22Rv1 (cell line): ENCODE measurements at regions not wholly inside any gene's neighbourhood (a gene's known extent, or its start where the extent isn't known, plus 50 kb on each side); places are given as distances from the start of the nearest gene placed in this dataset.

Source experiments
- ZFX ChIP-seq: fragments of 450-650 bp; IDR thresholded peaks from 2 replicates; pipeline ENCODE4 v1.6.1; 2017; ENCODE audit warnings: antibody characterized with exemption, borderline replicate concordance
- TF ChIP-seq, protein P1 (sequence below): fragments of 450-650 bp; IDR thresholded peaks from 2 replicates; pipeline ENCODE4 v1.5.1; 2017; ENCODE audit warnings: mild to moderate bottlenecking

DNA sequence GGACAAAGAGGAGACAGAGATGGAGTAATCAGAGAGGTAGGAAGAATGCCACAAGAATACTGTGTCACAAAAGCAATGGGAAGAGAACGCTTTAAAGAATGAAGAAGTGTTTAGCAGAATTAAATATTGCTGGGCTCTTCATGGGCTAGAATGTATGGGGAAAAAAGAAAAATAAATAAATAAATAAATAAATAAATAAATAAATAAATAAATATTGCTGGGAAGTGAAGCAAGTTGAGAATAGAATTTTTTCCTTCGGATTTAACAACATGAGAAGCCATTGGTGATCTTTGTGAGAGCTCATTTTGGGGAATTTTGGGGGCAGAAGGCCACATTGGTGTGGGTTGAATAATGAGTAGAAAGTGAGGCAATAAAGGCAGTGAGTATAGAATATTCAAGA, 59.7 kb upstream of the FRMPD3 start:
- TF ChIP-seq, protein P1, sequence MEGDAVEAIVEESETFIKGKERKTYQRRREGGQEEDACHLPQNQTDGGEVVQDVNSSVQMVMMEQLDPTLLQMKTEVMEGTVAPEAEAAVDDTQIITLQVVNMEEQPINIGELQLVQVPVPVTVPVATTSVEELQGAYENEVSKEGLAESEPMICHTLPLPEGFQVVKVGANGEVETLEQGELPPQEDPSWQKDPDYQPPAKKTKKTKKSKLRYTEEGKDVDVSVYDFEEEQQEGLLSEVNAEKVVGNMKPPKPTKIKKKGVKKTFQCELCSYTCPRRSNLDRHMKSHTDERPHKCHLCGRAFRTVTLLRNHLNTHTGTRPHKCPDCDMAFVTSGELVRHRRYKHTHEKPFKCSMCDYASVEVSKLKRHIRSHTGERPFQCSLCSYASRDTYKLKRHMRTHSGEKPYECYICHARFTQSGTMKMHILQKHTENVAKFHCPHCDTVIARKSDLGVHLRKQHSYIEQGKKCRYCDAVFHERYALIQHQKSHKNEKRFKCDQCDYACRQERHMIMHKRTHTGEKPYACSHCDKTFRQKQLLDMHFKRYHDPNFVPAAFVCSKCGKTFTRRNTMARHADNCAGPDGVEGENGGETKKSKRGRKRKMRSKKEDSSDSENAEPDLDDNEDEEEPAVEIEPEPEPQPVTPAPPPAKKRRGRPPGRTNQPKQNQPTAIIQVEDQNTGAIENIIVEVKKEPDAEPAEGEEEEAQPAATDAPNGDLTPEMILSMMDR, result no peak
- no peak for TF ChIP-seq ZFX
